ENCODE measurements at regions not wholly inside any gene's neighbourhood (a gene's known extent, or its start where the extent isn't known, plus 50 kb on each side); places are given as distances from the start of the nearest gene placed in this dataset.

GRCh38 chr4:23015821-23016220 lies 323.1 kb downstream of the GBA3 start:
- Histone ChIP-seq H3K9me3 (ENCODE audit: low read length) (no peaks in the 10 kb centered on the region), H3K36me3 (ENCODE audit: insufficient read depth, low read length) (no peaks in the 10 kb centered on the region), H3K4me1 (ENCODE audit: insufficient read depth, low read length) (no peaks in the 10 kb centered on the region), H2AFZ (ENCODE audit: low read depth, low read length) (no peak overlapping the region), H3K4me3 (ENCODE audit: low read length) (no peak overlapping the region), H3K27me3 (ENCODE audit: insufficient read depth, low read length) (no peaks in the 10 kb centered on the region)

GRCh38 chr4:23009093-23009492 lies 316.4 kb downstream of the GBA3 start:
- Histone ChIP-seq H3K9me3 (ENCODE audit: low read length) (peaks cover 2% of the 10 kb centered on the region), H3K27me3 (ENCODE audit: insufficient read depth, low read length) (no peaks in the 10 kb centered on the region), H2AFZ (ENCODE audit: low read depth, low read length) (no peak overlapping the region), H3K4me3 (ENCODE audit: low read length) (no peak overlapping the region), H3K36me3 (ENCODE audit: insufficient read depth, low read length) (no peaks in the 10 kb centered on the region), H3K4me1 (ENCODE audit: insufficient read depth, low read length) (no peaks in the 10 kb centered on the region)

GRCh38 chr4:23006756-23007155 lies 314.0 kb downstream of the GBA3 start:
- Histone ChIP-seq H3K9me3 (ENCODE audit: low read length) (peaks cover 2% of the 10 kb centered on the region), H3K4me1 (ENCODE audit: insufficient read depth, low read length) (no peaks in the 10 kb centered on the region), H3K36me3 (ENCODE audit: insufficient read depth, low read length) (no peaks in the 10 kb centered on the region), H3K27me3 (ENCODE audit: insufficient read depth, low read length) (no peaks in the 10 kb centered on the region), H3K4me3 (ENCODE audit: low read length) (no peak overlapping the region), H2AFZ (ENCODE audit: low read depth, low read length) (no peak overlapping the region)

GRCh38 chr4:23005691-23006090 lies 313.0 kb downstream of the GBA3 start:
- peaks cover 2% of the 10 kb centered on the region for H3K9me3 ChIP-seq (ENCODE audit: low read length)
- no peaks in the 10 kb centered on the region for H3K36me3 ChIP-seq (ENCODE audit: insufficient read depth, low read length)
- no peak overlapping the region for H2AFZ ChIP-seq (ENCODE audit: low read depth, low read length)
- H3K4me3 ChIP-seq (ENCODE audit: low read length), result no peak overlapping the region
- H3K27me3 ChIP-seq (ENCODE audit: insufficient read depth, low read length), result no peaks in the 10 kb centered on the region
- no peaks in the 10 kb centered on the region for H3K4me1 ChIP-seq (ENCODE audit: insufficient read depth, low read length)

- H3K9me3 ChIP-seq (ENCODE audit: low read length), result no peaks in the 10 kb centered on the region
- H3K4me1 ChIP-seq (ENCODE audit: insufficient read depth, low read length), result no peaks in the 10 kb centered on the region
- no peak overlapping the region for H2AFZ ChIP-seq (ENCODE audit: low read depth, low read length)
- no peaks in the 10 kb centered on the region for H3K36me3 ChIP-seq (ENCODE audit: insufficient read depth, low read length)
- no peaks in the 10 kb centered on the region for H3K27me3 ChIP-seq (ENCODE audit: insufficient read depth, low read length)
- no peak overlapping the region for H3K4me3 ChIP-seq (ENCODE audit: low read length)
These were observed 308.7 kb downstream of the GBA3 start for GRCh38 chr4:23001478-23001877.

- no peaks in the 10 kb centered on the region for H3K9me3 ChIP-seq (ENCODE audit: low read length)
- no peaks in the 10 kb centered on the region for H3K4me1 ChIP-seq (ENCODE audit: insufficient read depth, low read length)
- no peaks in the 10 kb centered on the region for H3K36me3 ChIP-seq (ENCODE audit: insufficient read depth, low read length)
- no peak overlapping the region for H2AFZ ChIP-seq (ENCODE audit: low read depth, low read length)
- no peaks in the 10 kb centered on the region for H3K27me3 ChIP-seq (ENCODE audit: insufficient read depth, low read length)
- no peak overlapping the region for H3K4me3 ChIP-seq (ENCODE audit: low read length)
These were observed 306.7 kb downstream of the GBA3 start for GRCh38 chr4:22999419-22999818.

GRCh38 chr4:22997358-22998224 lies 304.9 kb downstream of the GBA3 start:
- no peaks in the 10 kb centered on the region for H3K27me3 ChIP-seq (ENCODE audit: insufficient read depth, low read length)
- H3K36me3 ChIP-seq (ENCODE audit: insufficient read depth, low read length), result no peaks in the 10 kb centered on the region
- H3K4me3 ChIP-seq (ENCODE audit: low read length), result no peak overlapping the region
- H3K9me3 ChIP-seq (ENCODE audit: low read length), result no peaks in the 10 kb centered on the region
- no peak overlapping the region for H2AFZ ChIP-seq (ENCODE audit: low read depth, low read length)
- no peaks in the 10 kb centered on the region for H3K4me1 ChIP-seq (ENCODE audit: insufficient read depth, low read length)

GRCh38 chr4:22991576-22991975 lies 298.8 kb downstream of the GBA3 start:
- H3K9me3 ChIP-seq (ENCODE audit: low read length), result no peaks in the 10 kb centered on the region
- H3K4me1 ChIP-seq (ENCODE audit: insufficient read depth, low read length), result peaks cover 5% of the 10 kb centered on the region
- H3K4me3 ChIP-seq (ENCODE audit: low read length), result no peak overlapping the region
- H2AFZ ChIP-seq (ENCODE audit: low read depth, low read length), result no peak overlapping the region
- H3K27me3 ChIP-seq (ENCODE audit: insufficient read depth, low read length), result no peaks in the 10 kb centered on the region
- H3K36me3 ChIP-seq (ENCODE audit: insufficient read depth, low read length), result no peaks in the 10 kb centered on the region

- H3K27me3 ChIP-seq (ENCODE audit: insufficient read depth, low read length), result no peaks in the 10 kb centered on the region
- no peaks in the 10 kb centered on the region for H3K9me3 ChIP-seq (ENCODE audit: low read length)
- H3K4me1 ChIP-seq (ENCODE audit: insufficient read depth, low read length), result peaks cover 5% of the 10 kb centered on the region
- H3K36me3 ChIP-seq (ENCODE audit: insufficient read depth, low read length), result no peaks in the 10 kb centered on the region
- no peak overlapping the region for H2AFZ ChIP-seq (ENCODE audit: low read depth, low read length)
- H3K4me3 ChIP-seq (ENCODE audit: low read length), result no peak overlapping the region
These were observed 295.8 kb downstream of the GBA3 start for GRCh38 chr4:22988526-22988925.

GRCh38 chr4:22987870-22988269 lies 295.1 kb downstream of the GBA3 start:
- Histone ChIP-seq H3K4me1 (ENCODE audit: insufficient read depth, low read length) (peaks cover 5% of the 10 kb centered on the region), H3K9me3 (ENCODE audit: low read length) (no peaks in the 10 kb centered on the region), H3K4me3 (ENCODE audit: low read length) (no peak overlapping the region), H2AFZ (ENCODE audit: low read depth, low read length) (no peak overlapping the region), H3K27me3 (ENCODE audit: insufficient read depth, low read length) (no peaks in the 10 kb centered on the region), H3K36me3 (ENCODE audit: insufficient read depth, low read length) (no peaks in the 10 kb centered on the region)

- H3K4me3 ChIP-seq (ENCODE audit: low read length), result no peak overlapping the region
- no peaks in the 10 kb centered on the region for H3K36me3 ChIP-seq (ENCODE audit: insufficient read depth, low read length)
- H3K4me1 ChIP-seq (ENCODE audit: insufficient read depth, low read length), result peaks cover 5% of the 10 kb centered on the region
- no peak overlapping the region for H2AFZ ChIP-seq (ENCODE audit: low read depth, low read length)
- H3K27me3 ChIP-seq (ENCODE audit: insufficient read depth, low read length), result no peaks in the 10 kb centered on the region
- H3K9me3 ChIP-seq (ENCODE audit: low read length), result no peaks in the 10 kb centered on the region
These were observed 294.1 kb downstream of the GBA3 start for GRCh38 chr4:22986881-22987280.

- H3K27me3 ChIP-seq (ENCODE audit: insufficient read depth, low read length), result no peaks in the 10 kb centered on the region
- no peaks in the 10 kb centered on the region for H3K36me3 ChIP-seq (ENCODE audit: insufficient read depth, low read length)
- H3K9me3 ChIP-seq (ENCODE audit: low read length), result no peaks in the 10 kb centered on the region
- peaks cover 5% of the 10 kb centered on the region for H3K4me1 ChIP-seq (ENCODE audit: insufficient read depth, low read length)
- H2AFZ ChIP-seq (ENCODE audit: low read depth, low read length), result no peak overlapping the region
- no peak overlapping the region for H3K4me3 ChIP-seq (ENCODE audit: low read length)
These were observed 293.5 kb downstream of the GBA3 start for GRCh38 chr4:22986262-22986661.

GRCh38 chr4:22984390-22984789 lies 291.7 kb downstream of the GBA3 start:
- Histone ChIP-seq H3K9me3 (ENCODE audit: low read length) (no peaks in the 10 kb centered on the region), H3K36me3 (ENCODE audit: insufficient read depth, low read length) (no peaks in the 10 kb centered on the region), H2AFZ (ENCODE audit: low read depth, low read length) (no peak overlapping the region), H3K4me1 (ENCODE audit: insufficient read depth, low read length) (peaks cover 5% of the 10 kb centered on the region), H3K27me3 (ENCODE audit: insufficient read depth, low read length) (no peaks in the 10 kb centered on the region), H3K4me3 (ENCODE audit: low read length) (no peak overlapping the region)

GRCh38 chr4:22978656-22979055 lies 285.9 kb downstream of the GBA3 start:
- H3K4me1 ChIP-seq (ENCODE audit: insufficient read depth, low read length), result no peaks in the 10 kb centered on the region
- H2AFZ ChIP-seq (ENCODE audit: low read depth, low read length), result no peak overlapping the region
- no peaks in the 10 kb centered on the region for H3K36me3 ChIP-seq (ENCODE audit: insufficient read depth, low read length)
- no peak overlapping the region for H3K4me3 ChIP-seq (ENCODE audit: low read length)
- H3K9me3 ChIP-seq (ENCODE audit: low read length), result no peaks in the 10 kb centered on the region
- H3K27me3 ChIP-seq (ENCODE audit: insufficient read depth, low read length), result no peaks in the 10 kb centered on the region
